Stimulated activated CD8-positive, alpha-beta memory T cell treated with anti-CD3 and anti-CD28 coated beads, Interleukin-12 subunit alpha, Interleukin-12 subunit beta, amount 100 ng/mL, for 24 hours (primary cell): ENCODE measurements at regions not wholly inside any gene's neighbourhood (a gene's known extent, or its start where the extent isn't known, plus 50 kb on each side); places are given as distances from the start of the nearest gene placed in this dataset.

Experiments used
- DNase-seq: peaks from one replicate; pipeline ENCODE4 v3.0.0-alpha.2; 2020; ENCODE audit errors: extremely low read depth

GRCh38 chr4:24108567-24108966 is 218.7 kb upstream of the PPARGC1A start:
- no peak for DNase-seq

DNA sequence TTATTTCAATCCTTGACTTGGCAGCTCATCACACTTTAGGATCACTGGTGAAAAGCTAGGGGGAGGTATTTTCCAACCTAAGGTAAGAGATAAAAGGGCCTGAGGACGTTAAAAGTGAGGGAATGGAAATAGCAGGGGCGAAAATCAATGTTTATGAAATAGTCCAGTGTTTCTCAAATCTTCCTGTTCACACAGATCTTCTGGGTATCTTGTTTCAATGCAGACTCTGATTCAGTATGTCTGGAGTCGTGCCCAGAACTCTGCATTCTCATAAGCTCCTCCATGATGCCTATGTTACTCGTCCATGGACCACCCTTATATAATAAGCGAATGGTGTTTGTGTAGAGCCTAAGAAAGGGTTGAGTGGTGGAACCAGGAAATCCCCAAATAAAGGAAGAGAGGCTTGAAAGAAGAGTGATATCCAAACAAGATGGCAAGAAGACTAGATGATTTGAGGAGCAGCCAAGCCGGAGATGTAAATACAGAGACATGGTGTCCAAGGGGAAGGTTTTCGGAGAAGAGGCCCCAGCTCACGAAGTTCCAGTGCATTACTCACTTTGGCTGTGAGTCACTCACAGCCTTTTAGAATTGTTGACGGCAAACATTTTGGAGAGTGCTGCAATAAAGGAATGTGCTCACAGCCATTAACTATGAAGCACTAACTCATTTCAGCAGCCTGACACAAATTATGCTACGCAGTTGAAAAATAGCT is 215.6 kb upstream of the PPARGC1A start:
- DNase-seq = no peak

DNA sequence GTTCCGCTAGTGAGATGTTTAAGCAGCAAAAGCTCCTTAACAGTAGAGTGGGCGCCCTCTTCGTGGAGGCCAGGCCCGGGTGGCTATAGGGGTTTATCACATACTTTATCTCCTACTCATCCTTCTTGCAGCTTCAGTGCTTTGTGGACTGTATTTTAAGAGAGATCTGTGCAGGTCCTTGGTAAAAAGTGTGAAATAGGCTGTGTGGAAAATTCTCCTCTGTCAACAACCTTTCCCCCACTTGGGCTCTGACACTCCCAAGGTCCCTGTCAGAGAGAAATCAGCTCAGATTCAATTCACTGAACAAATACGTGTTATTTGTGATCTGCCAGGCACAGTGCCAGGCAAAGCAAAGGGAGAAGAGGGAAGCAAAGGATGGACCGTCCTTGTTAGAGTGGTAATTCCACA is 214.3 kb upstream of the PPARGC1A start:
- no peak for DNase-seq

GRCh38 chr4:24103434-24104157 is 213.7 kb upstream of the PPARGC1A start:
- no peak for DNase-seq

- DNase-seq = no peak
These were observed 212.8 kb upstream of the PPARGC1A start for GRCh38 chr4:24102621-24103020.

DNA sequence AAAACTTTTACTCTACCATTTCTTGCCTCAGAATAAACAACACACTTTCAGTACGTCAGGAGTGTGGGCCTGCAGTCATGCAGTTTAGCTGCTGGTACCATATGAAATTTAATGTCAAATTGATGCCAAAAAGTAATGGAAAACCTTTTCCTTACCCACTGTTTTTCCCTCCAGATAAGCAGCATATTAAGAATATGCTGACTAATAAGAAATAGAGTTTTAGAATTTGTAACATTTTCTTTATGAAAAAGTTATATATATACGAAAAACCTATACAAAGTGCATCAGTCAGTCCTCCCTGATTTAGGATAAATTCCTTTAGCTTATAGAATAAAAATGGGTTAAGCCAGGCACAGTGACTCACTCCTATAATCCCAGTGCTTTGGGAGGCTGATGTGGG is 206.8 kb upstream of the PPARGC1A start:
- no peak for DNase-seq

DNA sequence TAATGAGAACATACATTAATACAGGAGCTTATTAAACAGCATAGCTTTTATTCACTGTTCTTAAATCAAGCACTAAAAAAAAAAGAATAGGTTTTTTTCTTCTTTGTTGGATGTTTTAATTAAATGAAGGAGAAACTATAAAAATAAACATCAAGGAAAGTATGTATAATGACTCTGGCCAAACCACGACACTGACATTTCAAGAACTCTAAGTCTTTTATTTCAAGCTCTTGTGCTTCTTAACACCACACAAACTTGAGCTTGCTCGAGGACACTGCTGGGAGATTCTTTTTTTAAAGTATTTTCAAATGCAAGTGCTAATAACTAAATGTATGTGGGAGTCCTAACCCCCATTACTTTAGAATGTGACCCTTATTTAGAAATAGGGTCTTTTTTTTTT is 204.9 kb upstream of the PPARGC1A start:
- no peak for DNase-seq

DNA sequence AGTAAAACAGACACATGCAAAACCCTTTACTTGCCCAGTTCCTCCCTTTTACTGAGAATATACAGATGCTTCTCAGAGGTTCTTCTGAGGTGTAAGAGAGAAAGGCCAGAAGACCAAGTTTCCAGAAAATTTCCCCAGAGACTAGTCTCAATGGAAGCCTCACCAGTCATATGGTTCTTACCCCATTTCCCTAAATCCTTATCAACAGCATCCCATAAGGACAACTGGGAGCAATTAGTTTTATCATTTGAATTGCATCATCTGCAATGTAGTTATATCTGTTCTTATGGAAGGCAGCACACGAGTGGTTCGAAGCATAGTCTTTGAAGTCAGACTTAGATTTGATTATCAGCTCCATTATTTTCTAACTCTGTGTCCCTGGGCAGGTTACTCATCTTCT is 203.6 kb upstream of the PPARGC1A start:
- no peak for DNase-seq

GRCh38 chr4:24091639-24092233 is 201.9 kb upstream of the PPARGC1A start:
- no peak for DNase-seq

DNA sequence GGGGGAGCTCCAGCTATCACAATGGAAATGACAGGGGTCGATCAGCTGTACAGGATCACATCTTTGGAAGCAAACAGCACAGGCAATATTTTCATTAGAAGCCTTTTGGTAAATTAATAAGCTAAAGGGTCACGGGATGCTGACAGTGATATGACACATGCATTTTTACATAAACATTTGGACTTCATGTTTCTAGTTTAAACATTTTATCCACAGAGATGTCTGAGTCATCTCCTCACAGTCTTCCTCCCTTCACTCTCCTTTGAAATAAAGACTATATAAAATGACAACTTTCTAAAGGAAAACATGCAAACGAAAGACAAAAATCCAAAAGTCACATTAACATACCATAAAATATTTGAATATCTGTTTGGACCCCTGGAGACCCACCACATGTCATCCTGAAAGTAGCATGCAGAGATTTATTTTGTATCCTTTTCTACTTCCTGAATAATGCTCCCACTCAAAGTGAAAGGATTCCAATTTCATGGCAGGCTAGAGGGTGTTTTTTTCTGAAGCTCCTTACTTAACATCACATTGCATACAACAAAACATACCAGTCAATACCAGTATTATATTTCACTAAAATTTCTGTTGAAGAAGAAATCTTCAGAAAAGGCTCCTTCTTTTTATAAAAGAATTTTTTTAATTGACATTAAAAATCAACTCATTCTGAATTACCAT is 200.1 kb upstream of the PPARGC1A start:
- DNase-seq = no peak

- DNase-seq = no peak
These were observed 191.0 kb upstream of the PPARGC1A start for GRCh38 chr4:24080871-24081270.

DNA sequence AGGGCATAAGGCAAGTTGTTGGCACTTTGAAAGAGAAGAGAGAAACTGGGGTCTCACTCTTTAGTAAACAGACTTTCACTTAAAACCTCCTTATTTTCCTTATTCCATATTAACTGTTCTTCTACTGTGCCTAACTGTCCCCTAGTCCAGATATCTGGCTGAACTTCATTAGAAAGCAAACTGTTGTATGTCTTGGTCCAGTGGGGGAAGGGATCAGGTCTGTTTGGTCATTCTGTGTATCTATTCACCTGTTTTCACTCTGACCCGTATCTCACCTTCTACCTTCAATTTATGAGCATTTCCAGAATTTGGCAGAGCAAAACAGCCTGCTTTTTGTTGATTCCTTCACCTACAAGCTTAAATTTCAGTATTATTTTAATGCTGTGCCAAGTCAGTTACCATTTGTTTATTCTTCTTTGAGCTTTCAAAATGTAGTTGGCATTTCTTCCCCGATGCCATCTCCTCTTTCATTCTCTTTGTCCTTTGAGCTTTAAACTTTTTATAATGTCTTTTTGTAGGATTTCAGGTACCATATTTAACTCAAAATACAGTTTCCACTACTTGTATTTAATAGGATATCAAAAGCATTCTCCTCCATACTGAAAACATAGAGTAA is 188.6 kb upstream of the PPARGC1A start:
- DNase-seq = no peak

- no peak for DNase-seq
These were observed 187.0 kb upstream of the PPARGC1A start for GRCh38 chr4:24076811-24077210.

- DNase-seq = no peak
These were observed 184.1 kb upstream of the PPARGC1A start for GRCh38 chr4:24073948-24074347.

DNA sequence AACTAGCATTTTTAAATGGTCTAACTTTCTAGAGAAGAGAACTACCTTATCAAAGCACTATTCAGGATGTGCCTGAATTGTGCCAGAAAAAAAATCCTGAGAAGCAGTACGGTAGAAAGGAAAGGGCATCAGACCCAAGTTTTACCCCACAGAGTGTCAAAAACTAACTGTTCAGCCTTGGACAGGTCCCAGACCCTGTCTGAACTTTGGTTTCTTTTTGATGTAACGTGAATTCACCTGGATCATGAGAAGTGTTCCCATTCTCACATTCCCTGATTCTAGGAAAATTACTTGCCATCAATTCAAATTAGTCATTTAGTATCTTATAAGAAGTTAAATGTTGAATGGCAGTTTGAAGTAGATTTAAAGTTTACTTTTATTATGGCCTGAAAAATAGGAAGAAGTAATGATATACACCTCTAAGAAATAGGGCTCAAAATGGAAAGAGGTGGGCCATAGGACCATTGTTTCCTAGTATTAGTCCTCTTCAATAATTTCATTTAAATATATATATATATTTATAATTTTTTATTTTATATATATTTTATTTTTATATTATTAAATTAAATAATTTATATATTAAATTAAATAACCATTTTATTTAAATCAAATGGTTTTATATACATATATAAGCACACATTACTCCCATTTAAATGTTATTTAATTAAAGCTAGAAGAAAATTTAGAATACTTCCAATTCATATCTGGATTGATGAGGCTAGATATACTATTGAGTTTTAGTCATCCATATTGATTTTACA is 181.9 kb upstream of the PPARGC1A start:
- DNase-seq = no peak

DNA sequence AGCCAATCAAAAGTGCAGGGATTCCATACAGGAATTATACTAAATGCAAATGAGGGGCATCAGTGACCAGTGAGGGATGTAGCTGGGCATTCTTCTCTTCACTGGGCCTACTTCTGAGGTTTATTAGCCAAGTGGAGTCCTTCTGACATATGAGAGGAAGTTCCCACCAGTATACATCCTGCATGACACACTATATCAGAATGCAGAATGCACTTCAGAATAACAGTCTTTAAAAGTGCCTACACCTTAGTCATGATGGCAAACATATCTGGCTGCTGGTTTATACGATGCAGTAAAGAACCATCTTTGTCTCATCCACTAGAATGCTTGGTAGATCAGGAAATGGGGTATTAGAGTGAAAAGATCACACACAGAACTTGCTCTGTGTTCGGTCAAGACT is 180.3 kb upstream of the PPARGC1A start:
- DNase-seq = no peak

DNA sequence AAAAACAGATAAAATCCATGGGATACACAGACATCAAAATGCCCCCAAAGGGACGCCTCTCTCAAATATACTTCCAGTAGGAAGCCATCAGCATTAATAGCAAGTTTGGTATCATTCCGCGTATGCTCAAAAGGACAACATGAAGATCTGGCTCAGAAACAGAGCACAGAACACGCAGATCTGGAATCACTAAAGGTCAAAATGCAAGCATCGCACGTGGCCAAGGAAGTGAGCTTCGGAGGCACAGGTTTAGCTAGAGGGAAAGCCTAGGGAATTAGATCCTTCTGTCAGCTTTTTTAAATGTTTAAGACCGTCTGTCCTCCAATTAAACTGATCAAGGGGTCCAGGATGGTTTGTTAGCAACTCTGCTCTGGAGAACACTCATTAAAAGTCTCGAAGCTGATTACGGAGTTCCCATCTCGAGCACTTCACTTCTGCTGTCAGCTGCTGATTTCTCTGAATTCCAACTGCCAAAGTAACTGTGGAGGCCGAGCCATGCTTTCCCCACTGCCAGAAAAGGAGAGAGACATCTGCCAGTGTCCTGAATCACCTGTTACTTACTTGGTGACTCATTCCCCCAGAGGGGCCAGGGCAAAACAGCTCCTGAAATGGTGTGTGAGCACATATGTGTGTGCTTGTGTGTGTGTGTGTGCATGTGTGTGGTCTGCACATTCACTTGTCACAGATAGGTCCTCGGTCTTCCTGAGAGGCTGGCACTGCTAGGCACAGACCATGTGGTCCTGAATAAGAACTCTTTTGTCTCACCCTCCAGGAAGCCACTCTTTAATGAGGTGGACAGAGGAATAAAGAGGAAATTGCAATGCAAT is 177.7 kb upstream of the PPARGC1A start:
- DNase-seq = no peak

- no peak for DNase-seq
These were observed 176.1 kb upstream of the PPARGC1A start for GRCh38 chr4:24065974-24066373.

DNA sequence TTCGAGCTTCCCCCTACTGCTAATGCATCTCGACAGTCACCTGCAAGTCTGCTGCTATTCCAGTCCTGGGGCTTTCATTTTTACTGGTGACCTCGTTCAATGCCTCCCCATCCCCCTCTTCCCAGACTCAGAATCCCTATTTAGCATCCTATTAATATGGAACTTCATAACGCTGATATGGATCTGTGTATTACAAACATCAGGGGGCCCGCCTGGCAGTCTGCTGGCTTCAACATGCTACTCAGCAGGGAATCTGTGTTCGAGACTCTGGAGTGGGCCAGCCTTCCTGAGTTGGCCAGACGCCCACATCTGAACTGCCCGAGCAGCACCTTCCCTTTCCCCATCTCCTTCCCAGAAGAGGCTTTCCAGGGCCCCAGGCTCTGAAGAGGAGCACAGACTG is 173.9 kb upstream of the PPARGC1A start:
- no peak for DNase-seq

- no peak for DNase-seq
These were observed 171.1 kb upstream of the PPARGC1A start for GRCh38 chr4:24060932-24061331.

GRCh38 chr4:24059839-24060238 is 170.0 kb upstream of the PPARGC1A start:
- DNase-seq = no peak
